Stimulated activated CD4-positive, alpha-beta T cell treated with anti-CD3 and anti-CD28 coated beads, Interleukin-12 subunit alpha, Interleukin-12 subunit beta, amount 100 ng/mL, for 24 hours (primary cell): ENCODE measurements at regions not wholly inside any gene's neighbourhood (a gene's known extent, or its start where the extent isn't known, plus 50 kb on each side); places are given as distances from the start of the nearest gene placed in this dataset.
"Not testable (repeated sequence)": the region's sequence is repeated elsewhere in the genome, so short reads cannot be mapped to it uniquely, and the experiment has no call there.

Experiments
- DNase-seq, 2 experiments: peaks; one replicate each; pipeline ENCODE4 v3.0.0-alpha.2; 2020; ENCODE audit warnings: low read depth in 2 of 2

DNA sequence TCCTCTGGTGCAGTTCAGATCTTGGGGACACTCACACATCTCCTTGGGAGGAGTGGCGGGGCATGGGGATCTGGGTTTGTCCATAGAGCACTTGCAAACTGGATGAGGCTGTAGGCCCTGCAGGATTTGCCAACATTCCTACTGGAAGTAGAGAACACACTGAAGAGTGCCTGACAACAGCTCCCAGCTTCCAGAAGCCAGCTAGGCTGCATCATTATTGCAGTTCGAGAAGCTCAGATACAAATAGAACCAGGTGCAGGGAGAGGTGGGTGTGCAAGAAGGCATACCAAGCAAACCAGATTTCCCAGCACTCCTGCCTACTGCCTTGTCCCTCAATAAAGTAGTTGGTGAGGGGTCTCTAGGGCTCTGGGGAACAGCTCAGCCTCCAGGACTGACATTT, 52.5 kb downstream of the RHOB start:
- no peak for DNase-seq

- no peak for DNase-seq
These were observed 55.1 kb downstream of the RHOB start for GRCh38 chr2:20501974-20502373.

DNA sequence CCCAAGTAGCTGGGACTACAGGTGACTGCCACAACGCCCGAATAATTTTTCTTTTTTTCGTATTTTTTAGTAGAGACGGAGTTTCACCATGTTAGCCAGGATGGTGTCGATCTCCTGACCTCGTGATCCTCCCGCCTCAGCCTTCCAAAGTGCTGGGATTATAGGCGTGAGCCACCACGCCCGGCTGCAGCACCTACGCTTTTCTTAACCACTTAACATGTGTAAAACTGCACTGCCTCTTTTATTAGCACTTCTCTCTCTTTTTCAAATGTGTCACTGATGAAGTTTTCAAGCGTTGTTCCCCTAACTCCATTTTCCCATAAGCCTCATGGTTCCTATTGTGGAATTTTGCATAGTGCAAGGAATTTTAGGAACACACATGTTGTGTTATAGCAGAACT, 55.6 kb downstream of the RHOB start:
- DNase-seq: not testable (repeated sequence)

GRCh38 chr2:20504174-20504573, 57.3 kb downstream of the RHOB start:
- no peak for DNase-seq

DNA sequence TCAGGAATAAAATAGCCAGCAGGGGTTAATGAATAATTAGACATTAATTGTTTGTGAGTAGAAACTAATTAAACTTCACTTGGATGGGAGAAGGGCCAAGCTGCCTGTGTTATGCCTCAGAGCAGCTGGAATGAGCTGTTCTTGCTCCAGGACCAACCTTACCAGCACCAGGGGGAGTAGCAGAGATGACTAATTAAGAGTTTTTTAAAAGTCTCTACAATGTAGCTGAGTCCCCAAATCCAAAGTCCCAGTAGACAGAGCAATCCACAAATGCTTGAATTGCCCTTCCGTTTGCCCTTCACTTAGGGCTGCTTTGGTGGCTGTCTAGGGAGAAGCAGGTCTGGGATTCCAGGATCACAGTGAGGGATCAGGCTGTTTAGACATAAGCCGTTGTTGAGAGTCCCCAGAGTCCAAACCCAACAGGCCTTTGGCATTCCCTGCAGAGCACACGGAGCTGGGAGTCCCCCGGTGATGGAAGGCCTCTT, 59.4 kb downstream of the RHOB start:
- DNase-seq: no peak

DNA sequence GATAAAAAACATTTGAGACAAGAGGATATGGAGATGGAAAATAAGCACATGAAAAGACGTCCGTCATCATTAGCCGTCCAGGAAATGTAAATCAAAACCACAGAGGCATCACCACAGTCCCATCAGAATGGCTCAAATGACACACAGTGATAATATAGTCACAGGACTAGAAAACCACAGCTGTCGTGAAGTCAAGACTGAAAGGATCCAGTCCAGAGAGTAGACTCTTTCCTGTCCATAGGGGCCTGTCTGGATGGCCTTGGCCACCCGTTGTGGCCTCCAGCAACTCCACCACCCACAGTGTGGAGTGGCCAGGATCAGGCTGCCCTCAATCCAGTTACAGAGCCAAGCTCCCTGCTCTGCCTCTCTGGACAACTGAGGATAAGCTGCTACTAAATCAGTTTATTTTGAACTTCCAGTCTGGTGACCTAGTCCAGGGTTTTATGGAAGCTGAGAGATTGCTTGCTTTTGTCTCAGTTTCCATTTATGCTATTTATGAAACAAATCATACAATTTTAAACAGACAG, 60.4 kb downstream of the RHOB start:
- DNase-seq: peak in 1 of 2 experiments; percentile 5

DNA sequence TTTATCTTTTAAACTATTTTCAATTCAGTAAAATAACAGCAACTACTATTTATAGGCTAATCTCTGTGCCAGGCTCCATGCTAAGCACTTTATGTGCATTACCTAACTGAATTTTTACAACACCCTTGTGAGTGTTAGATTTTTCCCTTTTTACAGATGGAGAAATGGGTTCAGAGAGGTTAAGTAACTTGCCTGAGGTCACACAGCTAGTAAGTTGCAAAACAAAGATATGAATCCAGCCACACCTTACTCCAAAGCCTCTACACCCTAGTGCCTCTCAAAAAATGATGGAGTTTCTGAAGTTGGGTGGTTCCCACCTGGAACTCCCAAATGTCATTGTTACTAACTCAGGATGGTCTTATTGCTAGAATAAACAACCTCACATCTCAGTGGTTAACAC, 60.8 kb downstream of the RHOB start:
- no peak for DNase-seq

GRCh38 chr2:20509301-20509769, 62.5 kb downstream of the RHOB start:
- no peak for DNase-seq

GRCh38 chr2:20509770-20510490, 63.1 kb downstream of the RHOB start:
- no peak for DNase-seq

- DNase-seq: no peak
These were observed 64.3 kb downstream of the RHOB start for GRCh38 chr2:20511130-20511529.

DNA sequence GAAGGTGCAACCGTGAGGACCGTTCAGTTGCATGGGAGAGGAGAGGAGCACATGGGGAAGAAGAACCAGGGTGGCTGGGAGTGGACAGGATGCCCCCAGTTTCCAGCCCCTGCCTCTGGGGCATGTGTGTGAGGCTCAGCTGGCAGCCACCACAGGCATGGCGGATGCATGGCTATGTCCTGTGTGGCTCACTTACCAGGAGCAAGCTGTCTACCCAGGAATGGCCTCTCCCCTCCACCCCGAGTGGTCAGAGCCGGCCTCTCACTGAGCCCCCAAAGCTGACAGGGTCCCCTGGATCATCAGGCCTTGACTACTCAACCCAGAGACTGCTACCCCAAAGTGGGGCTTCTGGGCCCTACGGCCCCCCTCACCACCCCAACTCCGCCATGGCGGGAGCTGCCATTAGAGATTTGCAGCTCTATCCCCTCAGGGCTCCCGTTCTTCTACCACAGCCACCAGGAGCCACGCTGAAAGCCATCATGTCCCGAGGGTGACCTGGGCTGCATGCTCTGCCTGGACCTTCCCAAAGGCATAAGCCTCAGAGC, 65.3 kb downstream of the RHOB start:
- DNase-seq: no peak

DNA sequence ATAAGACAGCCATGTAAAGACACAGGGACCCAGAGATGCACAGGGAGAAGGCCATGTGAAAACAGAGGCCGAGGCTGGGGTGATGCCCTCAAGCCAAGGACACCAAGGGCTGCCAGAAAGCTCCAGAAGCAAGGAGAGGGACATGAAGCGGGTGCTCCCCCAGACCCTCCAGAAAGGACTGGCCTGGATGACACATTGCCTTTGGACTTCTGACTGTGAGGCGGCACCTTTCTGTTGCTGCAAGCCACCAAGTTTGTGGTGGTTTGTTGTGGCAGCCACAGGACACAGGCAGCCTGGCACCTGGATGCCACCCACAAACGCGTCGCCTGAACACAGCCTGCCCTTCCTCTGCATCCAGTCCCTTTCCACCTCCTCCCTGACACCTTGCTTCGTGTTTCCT, 67.1 kb downstream of the RHOB start:
- no peak for DNase-seq

DNA sequence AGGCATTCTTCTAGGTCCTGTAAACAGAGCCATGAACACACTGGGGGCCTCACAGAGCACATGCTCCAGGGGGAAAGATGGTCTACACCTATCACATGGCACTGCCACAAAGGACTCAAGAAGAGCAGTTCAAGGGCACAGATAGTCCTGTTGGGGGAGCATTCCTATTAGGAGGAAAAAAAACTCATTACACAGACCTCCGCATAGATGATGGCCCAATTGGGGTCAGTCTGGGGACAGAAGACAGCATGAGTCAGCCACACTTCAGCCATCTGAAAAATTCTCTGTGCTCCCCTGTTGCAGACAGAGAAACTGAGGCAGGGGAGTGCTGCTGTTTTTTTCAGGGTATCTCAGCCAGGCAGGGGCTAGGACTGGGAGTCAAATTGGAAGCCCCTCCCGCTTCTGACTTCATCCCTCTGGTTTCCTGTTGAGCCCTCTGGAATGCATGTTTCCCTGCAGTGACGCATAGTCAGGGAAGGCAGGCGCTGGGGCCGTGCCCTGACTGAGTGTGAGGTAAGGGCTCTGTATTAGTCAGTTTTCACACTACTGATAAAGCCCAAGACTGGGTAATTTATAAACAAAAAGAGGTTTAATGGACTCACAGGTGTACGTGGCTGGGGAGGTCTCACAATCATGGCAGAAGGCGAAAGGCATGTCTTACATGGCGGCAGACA, 67.9 kb downstream of the RHOB start:
- no peak for DNase-seq

DNA sequence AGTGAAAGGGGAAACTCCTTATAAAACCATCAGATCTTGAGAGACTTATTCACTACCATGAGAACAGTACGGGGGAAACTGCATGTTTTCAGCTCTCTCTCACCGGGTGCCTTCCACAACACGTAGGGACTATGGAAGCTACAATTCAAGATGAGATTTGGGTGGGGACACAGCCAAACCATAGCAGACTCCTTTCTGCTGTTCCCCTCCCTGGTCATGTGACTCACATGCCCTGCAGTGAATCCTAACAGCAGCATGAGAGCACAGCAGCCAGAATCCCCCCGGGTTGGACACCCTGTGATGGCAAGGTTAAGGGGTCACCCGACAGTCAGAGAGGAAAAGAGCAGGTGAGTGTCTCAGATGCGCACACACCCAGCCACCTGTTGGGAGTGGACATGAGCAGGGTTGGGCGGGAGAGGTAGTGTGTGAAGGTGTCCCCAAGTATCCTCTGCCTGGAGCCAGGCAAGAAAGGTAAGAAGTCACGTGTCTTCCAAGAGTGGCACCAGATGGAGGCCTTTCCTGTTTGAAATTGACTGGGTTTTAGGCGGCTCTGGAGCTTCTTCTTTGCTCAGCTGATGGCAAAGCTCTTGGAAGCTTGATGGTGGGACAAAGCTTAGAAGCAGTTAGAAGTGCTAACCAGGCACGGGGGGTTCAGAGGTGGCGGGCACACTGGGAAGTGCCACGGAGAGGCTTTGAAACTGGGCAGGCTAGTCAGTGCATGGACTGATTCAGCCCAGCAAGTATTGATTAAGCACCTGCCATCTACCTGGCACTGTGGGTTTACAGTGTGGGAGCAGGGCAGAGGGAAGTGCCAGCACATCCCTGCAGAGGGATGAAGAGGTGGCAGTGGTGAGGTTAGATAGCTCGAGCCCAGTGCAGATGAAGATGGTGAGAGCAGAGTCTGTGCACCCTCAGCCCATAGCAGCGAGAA, 68.7 kb downstream of the RHOB start:
- DNase-seq: no peak

GRCh38 chr2:20516291-20516645, 69.4 kb downstream of the RHOB start:
- no peak for DNase-seq

DNA sequence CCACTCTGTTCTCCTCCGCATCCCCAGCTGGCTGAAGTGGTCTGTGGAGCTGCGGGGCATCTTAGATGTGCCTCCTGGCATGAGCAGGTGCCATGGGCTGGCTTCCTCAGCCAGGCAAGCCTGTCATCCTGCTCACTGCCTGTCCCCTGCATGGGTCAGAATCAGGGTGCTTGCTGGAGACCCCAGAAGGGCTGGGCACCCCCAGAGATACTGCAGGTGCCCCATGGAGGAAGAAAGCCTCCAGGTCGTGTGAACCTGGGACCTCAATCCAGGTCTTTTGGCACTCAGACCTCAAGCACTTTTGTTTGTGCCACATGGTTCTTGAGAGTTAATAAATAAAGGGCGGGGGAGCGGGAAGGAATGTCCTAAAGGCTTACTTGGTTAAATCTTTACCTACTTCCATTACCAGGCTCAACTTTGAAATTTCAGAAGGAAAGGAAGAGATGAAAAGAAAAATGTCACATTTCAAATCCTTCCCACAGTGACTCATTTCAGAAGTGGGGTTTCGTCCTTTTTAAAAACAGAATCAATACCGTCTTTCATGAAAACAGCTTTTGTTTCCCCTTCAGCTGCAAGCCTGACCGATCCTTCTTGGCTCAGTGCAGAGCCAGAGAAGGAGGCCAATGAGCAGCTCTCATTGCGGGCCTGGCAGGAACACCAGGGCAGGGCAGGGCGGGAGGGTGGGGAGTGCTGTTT, 69.9 kb downstream of the RHOB start:
- DNase-seq: no peak

DNA sequence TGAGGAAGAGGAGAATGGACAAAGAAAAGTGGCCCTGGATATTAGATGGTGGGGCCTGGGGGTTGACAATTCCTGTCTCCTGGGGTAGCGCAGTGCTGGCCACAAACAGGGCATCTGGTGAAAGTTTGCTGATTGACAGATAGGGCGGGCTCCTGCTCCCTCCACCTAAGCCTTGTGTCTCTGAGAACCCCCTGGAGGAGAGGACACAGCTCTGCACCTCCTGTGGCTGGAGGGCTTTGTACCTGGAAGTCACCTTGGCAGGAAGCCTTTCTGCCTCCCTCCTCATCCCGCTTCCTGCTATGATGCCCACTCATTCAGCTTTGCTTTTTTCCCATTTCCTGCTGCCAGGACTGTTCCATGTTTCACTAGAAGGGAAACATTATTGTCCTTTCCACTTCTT, 72.4 kb downstream of the RHOB start:
- DNase-seq: no peak

- DNase-seq: no peak
These were observed 73.3 kb downstream of the RHOB start for GRCh38 chr2:20520128-20520527.

- no peak for DNase-seq
These were observed 74.3 kb downstream of the RHOB start for GRCh38 chr2:20521193-20521592.

DNA sequence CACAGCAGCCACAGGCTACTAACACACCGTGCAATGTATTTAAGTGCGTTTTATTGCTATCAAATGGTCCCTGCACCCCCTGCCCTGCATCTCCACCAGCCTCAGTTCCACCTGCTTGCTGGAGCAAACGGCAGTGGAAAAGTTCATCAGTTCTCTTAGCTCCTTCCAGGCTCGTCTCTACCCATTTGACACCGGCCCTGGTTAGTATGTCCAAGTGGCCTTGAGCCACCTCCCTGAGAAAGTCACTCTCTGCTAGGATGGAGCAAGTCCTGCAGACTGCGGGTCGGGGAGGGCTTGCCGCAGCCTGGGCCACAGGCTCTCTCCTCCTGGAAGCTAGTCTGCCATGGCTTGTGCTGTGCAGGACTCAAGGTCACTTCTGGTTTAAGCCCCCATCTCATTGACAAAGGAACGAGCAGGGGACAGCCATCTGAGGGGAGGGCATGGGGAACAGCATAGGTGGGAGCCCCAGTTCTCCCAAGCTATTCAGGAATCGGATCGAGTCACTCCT, 74.9 kb downstream of the RHOB start:
- DNase-seq: no peak
